Neural cell (in vitro differentiated cells): ENCODE measurements at regions not wholly inside any gene's neighbourhood (a gene's known extent, or its start where the extent isn't known, plus 50 kb on each side); places are given as distances from the start of the nearest gene placed in this dataset.

Source experiments
- H2AFZ ChIP-seq: fragments of 200-600, 300-800 bp; sonication (generic), shearing (Covaris generic); 2 replicates; pipeline ENCODE4 v1.6.0; 2014; ENCODE audit warnings: low read depth, mild to moderate bottlenecking, antibody characterized with exemption, low read length, moderate library complexity
- H3F3A ChIP-seq: fragments of 200-600 bp; shearing (Covaris generic); 2 replicates; pipeline ENCODE4 v1.6.1; 2016; ENCODE audit warnings: mild to moderate bottlenecking, moderate library complexity, mixed read lengths, antibody characterized with exemption, low read length; ENCODE audit not compliant: insufficient read depth, poor library complexity, severe bottlenecking
- H3K27ac ChIP-seq: fragments of 200-600, 300-800 bp; sonication (generic), shearing (Covaris generic); 2 replicates; pipeline ENCODE4 v1.5.1; 2014; ENCODE audit warnings: mild to moderate bottlenecking, low read length, moderate library complexity
- H3K27me3 ChIP-seq: fragments of 300-800, 200-600 bp; sonication (generic), shearing (Covaris generic); 2 replicates; pipeline ENCODE4 v1.6.0; 2014; ENCODE audit warnings: mild to moderate bottlenecking, low read depth, low read length, moderate library complexity; ENCODE audit not compliant: insufficient read depth
- H3K36me3 ChIP-seq: fragments of 300-800, 200-600 bp; sonication (generic), shearing (Covaris generic); 2 replicates; pipeline ENCODE4 v1.5.1; 2014; ENCODE audit warnings: mild to moderate bottlenecking, antibody characterized with exemption, low read length, moderate library complexity; ENCODE audit not compliant: insufficient read depth
- H3K4me2 ChIP-seq: fragments of 300-800, 200-600 bp; sonication (generic), shearing (Covaris generic); 2 replicates; pipeline ENCODE4 v1.6.0; 2014; ENCODE audit warnings: mild to moderate bottlenecking, low read length
- H3K4me3 ChIP-seq: fragments of 300-800, 200-600 bp; sonication (generic), shearing (Covaris generic); 2 replicates; pipeline ENCODE4 v1.5.1; 2014; ENCODE audit warnings: mild to moderate bottlenecking, low read length, moderate library complexity
- H3K79me2 ChIP-seq: fragments of 200-600 bp; shearing (Covaris generic); replicated peaks from 2 replicates; pipeline ENCODE4 v1.6.0; 2014; ENCODE audit warnings: mild to moderate bottlenecking, low read length, moderate library complexity; ENCODE audit not compliant: insufficient read depth
- H3K9ac ChIP-seq: fragments of 300-800, 200-600 bp; sonication (generic), shearing (Covaris generic); 2 replicates; pipeline ENCODE4 v1.6.1; 2016; ENCODE audit warnings: mild to moderate bottlenecking, low read length, mixed read lengths
- H3K9me2 ChIP-seq: fragments of 200-600 bp; shearing (Covaris generic); 2 replicates; pipeline ENCODE4 v1.6.1; 2016; ENCODE audit warnings: mild to moderate bottlenecking, low read length, mixed read lengths; ENCODE audit not compliant: insufficient read depth
- H3K9me3 ChIP-seq: fragments of 200-600, 300-800 bp; sonication (generic), shearing (Covaris generic); 2 replicates; pipeline ENCODE4 v1.6.1; 2016; ENCODE audit warnings: mild to moderate bottlenecking, mixed run types, low read length, moderate library complexity, mixed read lengths
- H4K20me1 ChIP-seq: fragments of 200-600 bp; shearing (Covaris generic); 2 replicates; pipeline ENCODE4 v1.6.1; 2016; ENCODE audit warnings: mild to moderate bottlenecking, mixed run types; ENCODE audit not compliant: insufficient read depth
- CTCF ChIP-seq: fragments of 450-650 bp; IDR thresholded peaks from 2 replicates; pipeline ENCODE4 v1.5.1; 2014; ENCODE audit warnings: antibody characterized with exemption, mild to moderate bottlenecking, moderate library complexity; ENCODE audit not compliant: poor library complexity, severe bottlenecking
- EP300 ChIP-seq: fragments of 450-650 bp; conservative IDR thresholded peaks from 2 replicates; pipeline ENCODE4 v1.6.1; 2014; ENCODE audit warnings: antibody characterized with exemption, mild to moderate bottlenecking, moderate library complexity; ENCODE audit not compliant: poor library complexity, severe bottlenecking
- EZH2 ChIP-seq: fragments of 200-600, 300-800 bp; shearing (Covaris generic), sonication (generic); IDR thresholded peaks from 2 replicates; pipeline ENCODE4 v1.6.1; 2014; ENCODE audit warnings: antibody characterized with exemption, low read length, borderline replicate concordance, mild to moderate bottlenecking; ENCODE audit not compliant: insufficient read depth, poor library complexity, severe bottlenecking
- MXI1 ChIP-seq: fragments of 450-650 bp; conservative IDR thresholded peaks from 2 replicates; pipeline ENCODE4 v1.6.1; 2014; ENCODE audit warnings: antibody characterized with exemption, mild to moderate bottlenecking; ENCODE audit not compliant: poor library complexity, severe bottlenecking
- POLR2AphosphoS5 ChIP-seq: IDR thresholded peaks from 2 replicates; pipeline ENCODE4 v1.6.1; 2012
- RAD21 ChIP-seq: fragments of 450-650 bp; conservative IDR thresholded peaks from 2 replicates; pipeline ENCODE4 v1.6.1; 2014; ENCODE audit warnings: antibody characterized with exemption, mild to moderate bottlenecking, moderate library complexity
- REST ChIP-seq: IDR thresholded peaks from 2 replicates; pipeline ENCODE4 v1.6.1; 2012; ENCODE audit warnings: borderline replicate concordance
- SMC3 ChIP-seq: fragments of 450-650 bp; conservative IDR thresholded peaks from 2 replicates; pipeline ENCODE4 v1.6.1; 2014; ENCODE audit warnings: antibody characterized with exemption, mild to moderate bottlenecking, moderate library complexity; ENCODE audit not compliant: poor library complexity
- TAF1 ChIP-seq: IDR thresholded peaks from 2 replicates; pipeline ENCODE4 v1.6.1; 2012; ENCODE audit warnings: low read depth

GRCh38 chr2:39995005-39995737, 216.1 kb upstream of the THUMPD2 start:
- no peaks in the 10 kb centered on the region for H4K20me1 ChIP-seq
- H3F3A ChIP-seq = no peaks in the 10 kb centered on the region
- TF ChIP-seq TAF1 (no peak), POLR2AphosphoS5 (no peak), SMC3 (no peak), EP300 (no peak), MXI1 (no peak)
- H3K4me2 ChIP-seq = no peak overlapping the region
- H3K9me2 ChIP-seq = no peaks in the 10 kb centered on the region
- no peaks in the 10 kb centered on the region for H3K9me3 ChIP-seq
- no peak overlapping the region for H3K9ac ChIP-seq
- no peak overlapping the region for H3K27ac ChIP-seq
- H2AFZ ChIP-seq = no peak overlapping the region
- H3K36me3 ChIP-seq = no peaks in the 10 kb centered on the region
- no peaks in the 10 kb centered on the region for H3K27me3 ChIP-seq
- no peak overlapping the region for H3K4me3 ChIP-seq
- H3K79me2 ChIP-seq = no peaks in the 10 kb centered on the region

- Histone ChIP-seq H3K9ac (no peak overlapping the region), H3K4me2 (no peak overlapping the region), H3K9me2 (no peaks in the 10 kb centered on the region), H3K36me3 (no peaks in the 10 kb centered on the region), H3K79me2 (no peaks in the 10 kb centered on the region), H3K27me3 (no peaks in the 10 kb centered on the region), H4K20me1 (no peaks in the 10 kb centered on the region), H2AFZ (no peak overlapping the region), H3K4me3 (no peak overlapping the region), H3K27ac (no peak overlapping the region), H3K9me3 (no peaks in the 10 kb centered on the region), H3F3A (no peaks in the 10 kb centered on the region)
- TF ChIP-seq RAD21 (no peak), REST (no peak), EZH2 (no peak), POLR2AphosphoS5 (no peak), TAF1 (no peak), CTCF (no peak), MXI1 (no peak), SMC3 (no peak), EP300 (no peak)
Observed at GRCh38 chr2:39994151-39994550, 215.1 kb upstream of the THUMPD2 start.
